Panc1 (cell line): ENCODE measurements at regions not wholly inside any gene's neighbourhood (a gene's known extent, or its start where the extent isn't known, plus 50 kb on each side); places are given as distances from the start of the nearest gene placed in this dataset.

ENCODE experiments used
- ATAC-seq: fragments of 200-7000 bp; cut with Tn5 transposase; 2 replicates; pipeline ENCODE4 v1.9.1; 2020; ENCODE audit warnings: mild to moderate bottlenecking, moderate library complexity
- BruUV-seq: library from RNA; stranded (reverse); fragments of 400-500 nt; replicated peaks from 2 replicates; lab custom pipeline; 2021; lab: Mats Ljungman, UMichigan
- CTCF ChIA-PET: fragments of 300-600 bp; sonication (Branson Sonifier 250); formaldehyde crosslinking; loops from one replicate; lab custom pipeline; 2022; ENCODE audit warnings: antibody characterized with exemption; lab: Charles Lee
- POLR2A ChIA-PET: fragments of 300-600 bp; sonication (Branson Sonifier 250); formaldehyde crosslinking; loops from one replicate; lab custom pipeline; 2022; ENCODE audit warnings: antibody characterized with exemption; lab: Charles Lee
- DNase-seq: peaks from one replicate; pipeline ENCODE4 v3.0.0-alpha.2; 2010; ENCODE audit warnings: low read depth, low spot score
- H3K27ac ChIP-seq: 2 replicates; pipeline ENCODE4 v1.5.1; 2011; ENCODE audit warnings: mild to moderate bottlenecking, low read length, inconsistent platforms
- H3K27me3 ChIP-seq: fragments of 200-500 bp; sonication (Bioruptor generic); 2 replicates; pipeline ENCODE4 v1.6.0; 2014; ENCODE audit warnings: low read length, inconsistent platforms; ENCODE audit not compliant: control insufficient read depth, insufficient read depth
- H3K36me3 ChIP-seq: fragments of 200-500 bp; sonication (Bioruptor generic); 2 replicates; pipeline ENCODE4 v1.5.1; 2014; ENCODE audit warnings: inconsistent platforms, mild to moderate bottlenecking, low read length, moderate library complexity; ENCODE audit not compliant: control insufficient read depth, insufficient read depth
- H3K4me1 ChIP-seq: 2 replicates; pipeline ENCODE4 v1.5.1; 2011; ENCODE audit warnings: inconsistent platforms, mild to moderate bottlenecking, low read length, moderate library complexity; ENCODE audit not compliant: control insufficient read depth, insufficient read depth
- H3K4me3 ChIP-seq, 2 experiments: 2 replicates each; pipeline ENCODE4 v1.5.1; 2011 to 2012; ENCODE audit warnings: low read depth in 2 of 2, low read length in 2 of 2, mild to moderate bottlenecking in 2 of 2, inconsistent platforms in 1 of 2, moderate library complexity in 1 of 2
- H3K9me3 ChIP-seq: fragments of 200-500 bp; sonication (Bioruptor generic); 2 replicates; pipeline ENCODE4 v1.5.1; 2014; ENCODE audit warnings: low read depth, mild to moderate bottlenecking, inconsistent platforms, low read length, moderate library complexity; ENCODE audit not compliant: control insufficient read depth, insufficient read depth
- POLR2AphosphoS5 ChIP-seq: IDR thresholded peaks from 2 replicates; pipeline ENCODE4 v1.6.1; 2012; ENCODE audit warnings: mild to moderate bottlenecking, low read depth, low read length, moderate library complexity
- SIN3A ChIP-seq: IDR thresholded peaks from 2 replicates; pipeline ENCODE4 v1.6.1; 2012; ENCODE audit warnings: low read depth, mild to moderate bottlenecking, low read length, moderate library complexity, borderline replicate concordance; ENCODE audit not compliant: insufficient read depth
- TCF7L2 ChIP-seq: IDR thresholded peaks from 2 replicates; pipeline ENCODE4 v1.6.1; 2011; ENCODE audit warnings: mild to moderate bottlenecking, low read depth, low read length, inconsistent platforms
- in situ Hi-C: cut with HindIII; loops from 2 replicates; pipeline ENCODE4 v1.10.0; 2016; ENCODE audit warnings: low sequenced_read_pairs, low pct_unique_long_range_greater_than_20kb
- intact Hi-C: fragments of 100-400 bp; cut with micrococcal nuclease; formaldehyde crosslinking; loops from one replicate; pipeline ENCODE4 v1.10.0; 2022; ENCODE audit not compliant: unreplicated experiment
- TF ChIP-seq, protein P1 (sequence below), 2 experiments: IDR thresholded peaks; 2 replicates each; pipeline ENCODE4 v1.6.1; 2011 to 2012; ENCODE audit warnings: low read depth in 2 of 2, control low read depth in 1 of 2, low read length in 1 of 2, mild to moderate bottlenecking in 1 of 2, moderate library complexity in 1 of 2; ENCODE audit not compliant: insufficient read depth in 1 of 2
- TF ChIP-seq, protein P2 (sequence below): fragments of 450-650 bp; IDR thresholded peaks from 2 replicates; pipeline ENCODE4 v1.5.1; 2017; ENCODE audit warnings: mild to moderate bottlenecking

DNA sequence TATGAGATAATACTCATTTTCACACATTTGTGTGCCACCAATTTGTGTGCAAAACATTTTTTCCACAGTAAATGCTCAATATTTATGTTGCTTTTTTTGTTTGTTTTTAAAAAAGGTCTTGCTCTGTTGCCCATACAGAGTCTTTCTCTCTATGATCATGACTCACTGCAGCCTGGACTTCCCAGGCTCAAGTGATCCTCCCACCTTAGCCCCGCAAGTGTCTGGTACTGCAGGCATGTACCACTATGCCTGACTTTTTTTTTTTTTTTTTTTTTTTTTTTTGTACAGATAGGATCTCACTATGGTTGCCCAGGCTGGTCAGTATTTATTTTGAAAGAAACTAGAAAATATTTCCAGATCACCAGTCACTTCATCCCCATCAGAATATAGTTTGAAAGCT is 297.8 kb upstream of the GYPC start:
- Histone ChIP-seq H3K27ac (no peak overlapping the region), H3K4me1 (no peaks in the 10 kb centered on the region), H3K9me3 (no peaks in the 10 kb centered on the region), H3K4me3 (no peak overlapping the region), H3K36me3 (no peaks in the 10 kb centered on the region; the same call in 1 of the 2 replicates), H3K27me3 (no peaks in the 10 kb centered on the region)
- no TSS peak for BruUV-seq
- TF ChIP-seq SIN3A (no peak), POLR2AphosphoS5 (no peak), TCF7L2 (no peak)
- TF ChIP-seq, protein P1, sequence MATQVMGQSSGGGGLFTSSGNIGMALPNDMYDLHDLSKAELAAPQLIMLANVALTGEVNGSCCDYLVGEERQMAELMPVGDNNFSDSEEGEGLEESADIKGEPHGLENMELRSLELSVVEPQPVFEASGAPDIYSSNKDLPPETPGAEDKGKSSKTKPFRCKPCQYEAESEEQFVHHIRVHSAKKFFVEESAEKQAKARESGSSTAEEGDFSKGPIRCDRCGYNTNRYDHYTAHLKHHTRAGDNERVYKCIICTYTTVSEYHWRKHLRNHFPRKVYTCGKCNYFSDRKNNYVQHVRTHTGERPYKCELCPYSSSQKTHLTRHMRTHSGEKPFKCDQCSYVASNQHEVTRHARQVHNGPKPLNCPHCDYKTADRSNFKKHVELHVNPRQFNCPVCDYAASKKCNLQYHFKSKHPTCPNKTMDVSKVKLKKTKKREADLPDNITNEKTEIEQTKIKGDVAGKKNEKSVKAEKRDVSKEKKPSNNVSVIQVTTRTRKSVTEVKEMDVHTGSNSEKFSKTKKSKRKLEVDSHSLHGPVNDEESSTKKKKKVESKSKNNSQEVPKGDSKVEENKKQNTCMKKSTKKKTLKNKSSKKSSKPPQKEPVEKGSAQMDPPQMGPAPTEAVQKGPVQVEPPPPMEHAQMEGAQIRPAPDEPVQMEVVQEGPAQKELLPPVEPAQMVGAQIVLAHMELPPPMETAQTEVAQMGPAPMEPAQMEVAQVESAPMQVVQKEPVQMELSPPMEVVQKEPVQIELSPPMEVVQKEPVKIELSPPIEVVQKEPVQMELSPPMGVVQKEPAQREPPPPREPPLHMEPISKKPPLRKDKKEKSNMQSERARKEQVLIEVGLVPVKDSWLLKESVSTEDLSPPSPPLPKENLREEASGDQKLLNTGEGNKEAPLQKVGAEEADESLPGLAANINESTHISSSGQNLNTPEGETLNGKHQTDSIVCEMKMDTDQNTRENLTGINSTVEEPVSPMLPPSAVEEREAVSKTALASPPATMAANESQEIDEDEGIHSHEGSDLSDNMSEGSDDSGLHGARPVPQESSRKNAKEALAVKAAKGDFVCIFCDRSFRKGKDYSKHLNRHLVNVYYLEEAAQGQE (IDR thresholded peaks at IDR 0.05; ENCODE audit: insufficient read depth in 1 of 2, low read depth in 2 of 2, low read length in 1 of 2): no peak
- TF ChIP-seq, protein P2, sequence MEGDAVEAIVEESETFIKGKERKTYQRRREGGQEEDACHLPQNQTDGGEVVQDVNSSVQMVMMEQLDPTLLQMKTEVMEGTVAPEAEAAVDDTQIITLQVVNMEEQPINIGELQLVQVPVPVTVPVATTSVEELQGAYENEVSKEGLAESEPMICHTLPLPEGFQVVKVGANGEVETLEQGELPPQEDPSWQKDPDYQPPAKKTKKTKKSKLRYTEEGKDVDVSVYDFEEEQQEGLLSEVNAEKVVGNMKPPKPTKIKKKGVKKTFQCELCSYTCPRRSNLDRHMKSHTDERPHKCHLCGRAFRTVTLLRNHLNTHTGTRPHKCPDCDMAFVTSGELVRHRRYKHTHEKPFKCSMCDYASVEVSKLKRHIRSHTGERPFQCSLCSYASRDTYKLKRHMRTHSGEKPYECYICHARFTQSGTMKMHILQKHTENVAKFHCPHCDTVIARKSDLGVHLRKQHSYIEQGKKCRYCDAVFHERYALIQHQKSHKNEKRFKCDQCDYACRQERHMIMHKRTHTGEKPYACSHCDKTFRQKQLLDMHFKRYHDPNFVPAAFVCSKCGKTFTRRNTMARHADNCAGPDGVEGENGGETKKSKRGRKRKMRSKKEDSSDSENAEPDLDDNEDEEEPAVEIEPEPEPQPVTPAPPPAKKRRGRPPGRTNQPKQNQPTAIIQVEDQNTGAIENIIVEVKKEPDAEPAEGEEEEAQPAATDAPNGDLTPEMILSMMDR: no peak
- in situ Hi-C loops (no loop called here), intact Hi-C loops (loop anchor here (10.0 kb wide), 1 partner anchor 417 kb away; no protein-coding TSS in a partner anchor)
- no peak for ATAC-seq
- ChIA-PET CTCF (no interaction called here), POLR2A (no interaction called here)
- no peak for DNase-seq

DNA sequence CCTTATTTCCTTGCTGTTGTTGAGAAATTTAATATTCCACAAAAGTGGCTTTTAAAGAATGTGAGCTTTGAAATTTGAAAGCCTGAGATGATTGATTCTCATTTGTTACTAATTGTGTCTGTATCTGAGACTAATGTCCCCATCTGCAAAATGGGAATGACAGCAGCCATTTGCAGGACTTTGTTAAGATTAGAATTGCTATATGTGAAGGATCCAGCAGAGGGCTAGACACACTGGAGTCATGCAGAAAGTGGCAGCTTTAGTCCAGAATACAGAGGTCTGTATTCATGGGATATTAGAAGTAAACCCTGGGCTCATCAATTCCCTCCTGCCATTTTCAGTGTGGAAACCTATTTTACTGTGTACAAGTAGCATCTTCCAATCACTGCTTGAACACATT is 296.5 kb upstream of the GYPC start:
- no peak overlapping the region for H3K27ac ChIP-seq
- ATAC-seq (no peak), DNase-seq (peak; percentile 10)
- ChIA-PET POLR2A (no interaction called here), CTCF (interaction anchor here (0.6 kb wide), 1 partner anchor 15 kb away, joined by 7 read pairs; no protein-coding TSS in a partner anchor)
- no peaks in the 10 kb centered on the region for H3K4me1 ChIP-seq
- BruUV-seq: no TSS peak
- no peaks in the 10 kb centered on the region for H3K9me3 ChIP-seq
- H3K4me3 ChIP-seq: no peak overlapping the region
- TF ChIP-seq TCF7L2 (no peak), POLR2AphosphoS5 (no peak)
- TF ChIP-seq, protein P1 (IDR thresholded peaks at IDR 0.05; ENCODE audit: insufficient read depth in 1 of 2, low read depth in 2 of 2, low read length in 1 of 2): no peak
- TF ChIP-seq, protein P2: peak; percentile 48
- H3K27me3 ChIP-seq: no peaks in the 10 kb centered on the region
- intact Hi-C loops (loop anchor here (10.0 kb wide), 1 partner anchor 415 kb away; no protein-coding TSS in a partner anchor), in situ Hi-C loops (no loop called here)
- H3K36me3 ChIP-seq: no peaks in the 10 kb centered on the region
